Esophagus muscularis mucosa (tissue), 3 donors: ENCODE measurements at regions not wholly inside any gene's neighbourhood (a gene's known extent, or its start where the extent isn't known, plus 50 kb on each side); places are given as distances from the start of the nearest gene placed in this dataset.

Experiments used
- POLR2A ChIP-seq: fragments of 450-650 bp; IDR thresholded peaks from one replicate; pipeline ENCODE4 v1.6.1; 2017; ENCODE audit warnings: antibody characterized with exemption, moderate library complexity, mild to moderate bottlenecking, low read depth
- TF ChIP-seq, protein P1 (sequence below), 3 experiments: fragments of 200-600 bp in 2 of 3; fragments of 450-650 bp in 1 of 3; sonication (generic) in 2 of 3; IDR thresholded peaks; one replicate each; pipeline ENCODE4 v1.5.1; 2017 to 2019; ENCODE audit warnings: antibody characterized with exemption in 3 of 3, mild to moderate bottlenecking in 2 of 3, moderate library complexity in 1 of 3

DNA sequence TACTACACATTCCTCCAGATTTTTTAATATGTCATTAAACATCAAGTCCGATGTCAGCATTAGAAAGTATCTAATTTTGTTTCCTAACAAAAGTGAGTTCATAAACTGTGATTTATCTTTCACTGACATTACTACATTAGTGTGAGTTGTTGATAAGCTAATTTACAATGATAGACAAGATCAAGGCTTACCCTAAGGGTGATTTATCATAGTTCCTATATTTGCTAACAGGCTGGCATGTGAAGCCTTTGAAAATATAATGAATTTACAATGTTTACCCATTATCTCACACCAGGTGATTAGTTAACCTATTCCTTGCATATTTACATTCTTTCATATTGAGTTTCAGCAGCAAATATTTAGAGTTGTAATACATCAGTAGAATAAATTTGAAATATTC, 1096.9 kb upstream of the NUDT12 start:
- TF ChIP-seq, protein P1, sequence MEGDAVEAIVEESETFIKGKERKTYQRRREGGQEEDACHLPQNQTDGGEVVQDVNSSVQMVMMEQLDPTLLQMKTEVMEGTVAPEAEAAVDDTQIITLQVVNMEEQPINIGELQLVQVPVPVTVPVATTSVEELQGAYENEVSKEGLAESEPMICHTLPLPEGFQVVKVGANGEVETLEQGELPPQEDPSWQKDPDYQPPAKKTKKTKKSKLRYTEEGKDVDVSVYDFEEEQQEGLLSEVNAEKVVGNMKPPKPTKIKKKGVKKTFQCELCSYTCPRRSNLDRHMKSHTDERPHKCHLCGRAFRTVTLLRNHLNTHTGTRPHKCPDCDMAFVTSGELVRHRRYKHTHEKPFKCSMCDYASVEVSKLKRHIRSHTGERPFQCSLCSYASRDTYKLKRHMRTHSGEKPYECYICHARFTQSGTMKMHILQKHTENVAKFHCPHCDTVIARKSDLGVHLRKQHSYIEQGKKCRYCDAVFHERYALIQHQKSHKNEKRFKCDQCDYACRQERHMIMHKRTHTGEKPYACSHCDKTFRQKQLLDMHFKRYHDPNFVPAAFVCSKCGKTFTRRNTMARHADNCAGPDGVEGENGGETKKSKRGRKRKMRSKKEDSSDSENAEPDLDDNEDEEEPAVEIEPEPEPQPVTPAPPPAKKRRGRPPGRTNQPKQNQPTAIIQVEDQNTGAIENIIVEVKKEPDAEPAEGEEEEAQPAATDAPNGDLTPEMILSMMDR (IDR thresholded peaks at IDR 0.05), result no peak
- no peak for TF ChIP-seq POLR2A
